Fibroblast of the conjunctiva (primary cell): ENCODE measurements at regions not wholly inside any gene's neighbourhood (a gene's known extent, or its start where the extent isn't known, plus 50 kb on each side); places are given as distances from the start of the nearest gene placed in this dataset.

ENCODE experiments used
- DNase-seq: peaks from one replicate; pipeline ENCODE4 v3.0.0-alpha.2; 2010; ENCODE audit warnings: low read depth

DNA sequence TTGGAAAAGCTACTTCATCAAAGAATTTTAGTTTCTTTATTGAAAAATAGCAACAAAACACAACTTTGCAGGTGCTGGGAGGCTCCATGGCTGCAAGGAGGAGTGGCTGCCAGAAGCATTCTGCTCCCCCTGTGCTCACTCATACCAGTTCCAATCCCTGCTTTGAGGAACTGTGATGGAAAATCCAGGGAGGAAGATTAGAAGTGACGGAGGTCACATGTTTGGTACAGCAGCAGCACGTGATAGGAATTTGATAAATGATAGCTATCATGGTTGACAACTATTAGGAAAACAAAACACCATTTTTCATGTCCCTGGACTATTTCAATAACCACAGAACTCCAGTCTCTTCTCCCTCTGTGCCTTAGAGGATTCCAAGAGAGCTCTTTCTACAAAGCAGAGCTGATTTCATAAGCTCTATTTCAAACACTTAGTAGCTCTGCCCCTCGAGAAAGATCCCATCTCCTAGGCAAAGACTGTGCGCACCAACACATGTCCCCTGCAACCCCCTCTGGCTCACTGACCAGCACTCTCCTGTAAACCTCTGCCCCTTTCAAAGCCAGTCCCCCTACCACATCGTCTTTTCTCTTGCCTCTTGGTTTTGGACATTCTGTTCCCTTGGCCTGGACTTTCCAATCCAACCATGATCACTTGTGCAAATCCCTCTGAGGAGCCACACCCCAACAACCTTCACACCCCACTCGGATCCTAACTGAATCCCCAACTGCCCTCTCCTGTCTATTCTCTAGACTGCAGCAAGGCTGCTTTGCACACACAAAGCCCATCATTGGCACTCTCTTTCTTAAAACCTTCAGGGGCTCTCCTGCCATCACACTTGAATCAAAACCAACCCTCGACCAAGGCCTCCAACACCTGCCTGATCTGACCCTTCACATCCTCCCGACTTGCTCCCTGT is 352.4 kb upstream of the PKDCC start:
- DNase-seq = no peak

DNA sequence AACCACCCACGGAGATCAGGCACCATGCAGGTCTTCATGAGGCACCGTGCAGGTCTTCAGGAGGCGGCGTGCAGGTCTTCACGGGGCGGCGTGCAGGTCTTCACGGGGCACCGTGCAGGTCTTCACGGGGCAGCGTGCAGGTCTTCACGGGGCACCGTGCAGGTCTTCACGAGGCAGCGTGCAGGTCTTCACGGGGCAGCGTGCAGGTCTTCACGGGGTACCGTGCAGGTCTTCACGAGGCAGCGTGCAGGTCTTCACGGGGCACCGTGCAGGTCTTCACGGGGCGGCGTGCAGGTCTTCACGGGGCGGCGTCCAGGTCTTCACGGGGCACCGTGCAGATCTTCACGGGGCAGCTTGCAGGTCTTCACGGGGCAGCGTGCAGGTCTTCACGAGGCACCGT is 350.4 kb upstream of the PKDCC start:
- no peak for DNase-seq

DNA sequence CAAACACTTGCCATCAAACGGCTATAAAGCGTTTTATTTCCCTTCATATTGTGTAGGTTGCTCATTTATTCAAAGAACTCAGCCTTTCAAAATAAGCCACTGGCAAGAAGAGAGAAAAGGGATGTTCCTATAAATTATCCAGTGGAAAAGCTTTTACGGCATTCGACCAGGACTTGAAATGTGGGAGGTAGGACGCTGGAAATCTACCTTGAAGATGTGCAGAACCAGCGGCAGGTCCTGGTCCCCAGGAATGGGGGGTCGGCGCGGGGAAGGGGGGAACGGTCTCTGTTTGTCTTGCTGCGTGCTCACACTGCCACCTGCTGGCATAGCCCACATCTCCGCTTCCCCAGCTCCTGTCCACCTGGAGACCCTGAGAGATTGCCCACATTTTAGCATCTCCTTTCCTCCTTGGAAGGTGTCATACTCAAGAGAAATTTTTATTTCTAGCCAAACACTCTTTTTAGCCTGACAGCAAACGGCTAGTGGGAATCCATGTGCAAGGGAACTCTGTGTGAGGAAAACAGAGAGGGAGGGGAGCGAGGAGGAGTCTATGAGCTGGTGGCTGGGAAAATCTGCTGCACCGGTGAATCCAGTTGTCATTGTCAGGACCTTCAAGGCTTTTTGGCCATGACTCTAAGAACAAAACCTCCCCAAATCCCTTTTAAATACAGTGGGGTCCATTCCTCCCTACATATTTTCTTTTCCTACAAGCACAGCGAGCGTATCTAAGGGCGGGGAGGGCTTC is 349.0 kb upstream of the PKDCC start:
- no peak for DNase-seq

DNA sequence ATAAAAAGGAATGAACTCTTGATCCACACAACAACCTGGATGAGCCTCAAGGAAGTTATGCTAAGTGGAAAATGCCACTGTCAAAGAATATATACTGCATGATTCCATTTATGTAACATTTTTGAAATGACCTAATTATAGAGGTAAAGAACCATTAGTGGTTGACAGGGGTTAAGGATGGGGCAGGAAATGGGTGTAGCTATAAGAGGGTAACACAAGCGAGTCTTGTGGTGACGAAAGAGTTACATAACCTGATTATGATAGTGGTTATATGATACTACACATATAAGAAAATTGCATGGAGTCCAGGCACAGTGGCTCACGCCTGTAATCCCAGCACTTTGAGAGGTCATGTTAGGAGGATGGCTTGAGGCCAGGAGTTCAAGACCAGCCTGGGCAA is 346.6 kb upstream of the PKDCC start:
- DNase-seq = no peak

DNA sequence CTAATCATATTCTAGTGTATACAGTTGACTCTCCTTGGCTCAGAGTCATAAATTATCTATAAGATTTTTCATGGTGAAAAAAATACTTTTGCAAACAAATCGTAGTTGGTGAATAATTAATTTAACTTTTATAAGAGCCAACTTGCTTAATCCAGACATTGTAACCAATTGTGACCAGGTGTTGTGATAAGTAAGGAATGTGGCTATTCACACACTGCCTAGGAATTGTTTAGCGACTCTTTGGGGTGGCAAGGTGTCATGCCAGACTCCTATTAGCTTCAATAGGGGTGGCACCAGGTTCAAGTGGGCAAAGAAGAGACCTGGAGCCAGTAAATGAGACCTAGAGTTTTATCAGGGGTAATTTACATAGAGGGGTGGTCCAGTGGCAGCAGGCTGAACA is 344.7 kb upstream of the PKDCC start:
- no peak for DNase-seq

DNA sequence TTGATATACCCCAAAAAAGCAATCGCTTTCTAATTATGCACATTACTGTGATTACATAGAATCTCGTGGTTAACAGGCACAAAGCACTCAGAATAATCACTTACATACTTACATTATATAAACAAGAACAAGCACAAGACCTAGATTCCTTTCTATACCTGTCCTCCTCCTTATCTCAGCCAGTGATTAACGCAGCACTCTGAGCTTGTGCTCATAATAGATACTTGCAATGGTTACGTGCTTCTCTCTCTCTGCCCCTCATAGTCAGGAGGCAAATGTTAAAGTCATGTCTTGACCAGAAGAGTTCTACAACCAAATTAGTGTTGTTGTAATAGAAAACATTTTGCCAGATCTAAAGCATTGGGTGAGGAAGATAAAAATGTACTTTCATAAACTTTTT is 342.2 kb upstream of the PKDCC start:
- no peak for DNase-seq

DNA sequence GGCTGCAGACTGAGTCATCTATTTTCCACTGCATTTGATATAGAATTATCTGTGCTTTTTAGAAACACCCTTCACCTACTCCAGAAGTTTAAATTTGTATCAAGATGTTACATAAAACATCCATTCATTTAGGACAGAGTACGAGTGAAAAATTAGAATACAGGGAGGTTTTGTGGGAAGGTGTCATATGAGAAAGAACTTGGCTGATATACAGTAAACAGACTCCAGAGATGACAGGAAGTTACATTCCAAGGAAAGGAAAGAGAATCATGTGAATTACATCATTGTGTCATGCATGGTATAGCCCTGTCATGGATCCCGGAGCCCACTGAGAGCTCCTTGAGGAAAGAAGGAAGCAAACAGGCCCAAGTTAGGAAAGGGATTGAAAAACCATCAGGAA is 341.5 kb upstream of the PKDCC start:
- DNase-seq = no peak

DNA sequence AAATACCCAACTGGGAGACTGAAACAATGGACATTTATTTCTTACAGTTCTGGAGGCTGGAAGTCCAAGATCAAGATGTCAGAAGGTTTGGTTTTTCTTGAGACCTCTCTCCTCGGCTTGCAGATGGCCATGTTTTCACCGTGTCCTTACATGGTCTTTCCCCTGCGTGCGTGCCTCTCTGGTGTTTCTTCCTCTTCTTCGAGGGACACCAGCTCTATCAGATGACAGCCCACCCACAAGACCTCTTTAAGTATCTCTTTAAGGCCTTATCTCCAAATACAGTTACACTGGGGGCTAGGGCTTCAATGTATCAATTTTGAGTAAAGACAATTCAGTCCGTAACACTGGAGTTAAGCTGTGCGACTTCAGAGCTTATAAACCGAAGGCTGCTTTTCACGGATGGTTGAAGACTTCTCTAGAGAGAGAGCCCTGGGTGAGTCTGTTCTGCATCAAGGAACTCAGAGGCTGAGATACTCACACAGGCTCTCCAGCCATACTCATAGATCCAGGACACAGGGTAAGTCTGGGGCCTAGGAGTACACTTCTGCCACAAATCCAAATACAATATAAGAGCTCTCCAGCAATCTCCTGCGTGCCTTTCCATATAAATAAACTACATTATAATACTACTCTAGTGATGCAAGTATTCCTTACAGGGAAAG is 339.9 kb upstream of the PKDCC start:
- DNase-seq = no peak

DNA sequence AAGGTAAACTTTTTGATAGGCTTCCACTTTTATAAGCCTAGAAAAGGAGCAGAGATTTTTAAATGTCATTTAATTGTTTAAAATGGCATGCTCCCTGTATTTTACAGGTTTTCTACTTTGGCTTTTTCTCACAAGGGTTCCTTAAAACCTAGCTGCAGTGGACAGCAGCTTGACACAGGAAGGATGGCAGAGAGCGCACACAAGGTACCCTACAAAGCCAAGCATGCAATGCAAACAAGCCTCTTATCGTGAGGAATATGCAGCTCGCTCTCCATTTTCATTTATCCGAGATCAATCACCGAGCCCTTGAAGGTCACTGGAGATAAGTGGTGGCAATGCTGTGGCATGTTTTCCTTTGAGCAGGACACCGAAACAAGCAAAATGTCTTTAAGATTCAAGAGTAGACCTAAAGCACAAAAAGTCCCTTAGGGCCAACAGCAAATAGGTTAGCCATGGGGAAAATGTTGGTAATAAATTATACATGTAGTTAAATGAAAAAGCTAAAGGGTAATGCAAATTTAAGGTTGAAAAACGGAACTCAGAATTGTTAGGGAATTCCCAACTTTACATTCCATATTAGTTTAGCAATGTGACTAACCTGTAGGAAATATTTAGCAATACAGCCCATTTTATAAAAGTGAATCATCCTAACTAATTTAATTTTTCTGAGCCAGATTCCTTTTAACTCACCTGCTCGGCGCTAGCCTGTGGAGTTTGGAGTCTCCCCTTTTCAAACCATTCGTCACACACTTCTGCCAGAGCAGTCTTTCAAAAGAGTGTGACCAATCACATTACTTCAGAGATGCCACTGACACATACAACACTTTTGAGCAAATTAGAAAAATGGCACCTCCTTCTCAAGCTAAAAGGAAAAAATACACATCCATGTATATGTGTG is 337.9 kb upstream of the PKDCC start:
- DNase-seq = no peak

DNA sequence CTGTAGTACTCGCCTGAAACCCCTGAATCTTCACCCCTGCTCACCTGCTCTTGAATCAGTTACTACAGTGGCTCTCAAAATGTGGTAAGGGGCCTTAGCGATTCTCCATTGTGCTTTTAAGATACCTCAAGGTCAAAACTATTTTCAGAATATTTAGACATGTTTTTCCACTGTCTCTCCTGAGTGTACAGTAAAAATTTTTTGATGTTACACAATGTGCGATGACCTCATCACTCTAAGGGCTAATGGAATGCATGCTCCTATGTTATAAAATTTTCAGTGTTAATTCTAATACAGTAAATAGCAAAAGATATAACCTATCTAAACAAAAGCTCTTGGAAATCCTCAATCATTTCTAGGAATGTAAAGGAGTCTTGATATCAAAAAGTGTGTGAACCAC is 336.9 kb upstream of the PKDCC start:
- no peak for DNase-seq

DNA sequence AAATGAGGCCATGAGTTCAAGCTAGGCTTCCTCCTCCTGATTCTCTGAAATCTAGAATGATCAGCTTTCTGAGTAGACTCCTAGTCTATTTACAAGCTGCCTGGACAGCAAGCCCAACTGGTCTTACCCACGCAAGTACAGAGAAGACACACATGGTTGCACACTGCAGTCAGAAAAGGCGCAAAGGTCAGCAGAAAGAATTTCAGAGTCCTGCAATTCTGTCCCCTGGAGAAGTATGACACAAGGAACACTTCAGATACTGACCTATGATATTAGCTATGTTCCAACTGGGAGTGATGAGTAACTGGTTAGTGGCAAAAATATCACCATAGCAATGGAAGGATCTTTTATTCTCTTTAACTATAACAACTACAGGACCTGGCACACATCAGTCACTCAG is 336.1 kb upstream of the PKDCC start:
- no peak for DNase-seq

DNA sequence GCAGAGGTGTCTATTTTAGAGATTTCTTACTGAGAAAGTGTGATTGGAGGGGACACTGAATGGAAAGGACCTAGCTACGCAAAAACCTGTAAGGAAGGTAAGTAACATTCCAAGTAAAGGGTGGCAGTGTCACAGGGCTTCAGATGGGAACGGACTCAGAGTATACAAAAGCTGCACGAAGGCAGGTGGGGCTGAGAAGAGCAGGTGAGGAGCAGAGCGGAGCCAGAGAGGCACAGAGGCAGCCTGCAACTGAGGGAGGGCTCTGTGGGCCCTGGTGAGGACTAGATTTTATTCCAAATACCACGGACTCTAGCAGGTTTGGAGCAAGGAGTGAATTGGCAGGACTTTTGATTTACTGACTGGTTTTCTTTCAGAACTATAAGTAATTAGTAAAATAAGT is 331.3 kb upstream of the PKDCC start:
- DNase-seq = no peak

DNA sequence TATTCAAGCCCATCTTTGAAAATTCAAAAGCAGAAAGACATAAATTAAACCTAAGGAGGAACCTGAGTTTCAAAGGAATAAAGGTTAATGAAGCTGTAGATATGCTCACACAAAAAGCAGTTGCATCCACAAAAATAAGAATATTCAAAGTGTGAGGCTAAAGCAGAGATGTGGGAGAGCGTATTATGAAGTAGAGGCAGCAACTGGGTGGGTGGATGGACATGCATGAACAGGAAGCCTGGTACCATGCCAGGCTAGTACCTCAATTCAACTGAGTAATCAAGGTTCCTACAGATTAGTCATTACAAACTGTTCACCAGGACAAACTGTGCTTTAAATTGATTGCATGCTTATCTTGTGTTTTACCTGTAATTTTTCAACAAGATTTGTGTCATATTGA is 330.0 kb upstream of the PKDCC start:
- DNase-seq = no peak

DNA sequence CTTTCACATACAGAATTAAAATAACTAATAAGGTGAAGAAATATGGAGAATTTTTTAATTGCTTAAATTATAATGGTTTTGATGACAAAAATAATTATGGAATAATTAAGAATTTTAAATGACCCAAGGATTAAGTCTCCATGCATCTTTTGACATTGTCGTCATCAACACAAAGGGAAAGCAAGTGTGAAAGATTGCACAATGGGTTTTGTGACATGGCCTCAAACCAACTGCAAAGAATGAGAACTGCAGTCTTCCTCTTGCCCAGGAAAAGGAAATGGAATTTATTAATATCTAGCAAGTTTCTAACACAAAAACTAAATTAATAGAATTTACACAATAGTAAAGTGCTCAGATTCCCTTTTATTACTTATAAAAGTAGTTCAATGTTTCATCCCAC is 329.1 kb upstream of the PKDCC start:
- DNase-seq = no peak

DNA sequence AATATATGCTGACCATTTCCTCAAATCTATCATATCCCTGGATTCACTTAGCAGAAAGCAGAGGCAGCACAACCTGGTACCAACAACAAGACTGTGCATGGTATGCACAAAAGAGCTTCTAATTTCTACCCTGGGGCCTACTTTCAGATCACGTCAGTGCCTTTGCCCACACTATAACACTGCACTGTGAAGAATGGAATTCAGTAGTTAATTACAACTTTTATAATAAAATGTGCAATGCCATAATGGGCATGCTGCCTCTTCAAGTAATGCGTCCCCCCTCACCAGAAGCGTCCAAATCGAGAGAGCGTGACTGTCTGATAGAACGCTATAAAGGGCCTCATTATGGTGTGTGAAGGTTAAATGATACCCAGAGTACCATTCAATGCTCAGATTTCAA is 328.1 kb upstream of the PKDCC start:
- no peak for DNase-seq

DNA sequence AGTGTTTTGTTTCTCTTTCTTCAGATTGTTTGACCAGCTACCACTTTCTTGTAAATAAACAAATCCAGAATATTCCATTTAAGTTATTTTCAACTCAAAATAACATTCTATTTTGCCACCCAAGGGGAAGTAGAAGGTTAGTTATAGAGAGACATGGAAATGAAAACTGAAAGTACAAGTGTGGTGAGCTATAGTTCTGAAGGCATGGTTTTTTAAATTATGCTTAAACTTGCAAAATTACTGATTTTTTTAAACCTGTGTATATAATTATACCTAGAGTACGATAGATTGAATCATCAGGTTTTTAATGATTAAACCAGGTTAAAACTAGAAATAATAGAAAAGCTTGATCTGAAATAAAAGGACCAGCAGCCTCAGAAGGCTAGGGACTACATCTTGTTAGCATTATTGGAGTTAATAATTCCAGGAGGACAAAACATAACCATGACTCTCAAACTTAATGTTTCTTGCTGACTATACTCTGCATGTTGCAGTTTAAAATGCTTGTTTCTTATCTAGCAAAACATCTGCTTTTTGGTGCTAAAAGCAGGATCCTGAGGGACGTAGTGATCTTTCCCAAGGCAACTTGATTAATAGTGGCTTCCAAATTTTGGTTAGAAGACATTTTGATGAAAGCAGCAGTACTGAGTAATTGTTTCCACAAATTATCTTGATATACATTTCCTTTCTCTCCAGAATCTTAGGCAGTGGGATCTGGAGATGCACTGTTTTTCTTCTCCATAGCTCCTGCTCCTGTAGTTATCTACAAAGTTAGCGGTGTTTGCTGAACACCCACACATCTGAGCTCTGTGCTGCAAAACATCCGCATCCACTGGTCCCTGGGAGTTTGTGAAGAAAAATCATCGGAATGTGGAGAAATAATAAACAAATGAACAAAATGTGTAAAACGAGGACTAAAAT is 327.2 kb upstream of the PKDCC start:
- DNase-seq = no peak

DNA sequence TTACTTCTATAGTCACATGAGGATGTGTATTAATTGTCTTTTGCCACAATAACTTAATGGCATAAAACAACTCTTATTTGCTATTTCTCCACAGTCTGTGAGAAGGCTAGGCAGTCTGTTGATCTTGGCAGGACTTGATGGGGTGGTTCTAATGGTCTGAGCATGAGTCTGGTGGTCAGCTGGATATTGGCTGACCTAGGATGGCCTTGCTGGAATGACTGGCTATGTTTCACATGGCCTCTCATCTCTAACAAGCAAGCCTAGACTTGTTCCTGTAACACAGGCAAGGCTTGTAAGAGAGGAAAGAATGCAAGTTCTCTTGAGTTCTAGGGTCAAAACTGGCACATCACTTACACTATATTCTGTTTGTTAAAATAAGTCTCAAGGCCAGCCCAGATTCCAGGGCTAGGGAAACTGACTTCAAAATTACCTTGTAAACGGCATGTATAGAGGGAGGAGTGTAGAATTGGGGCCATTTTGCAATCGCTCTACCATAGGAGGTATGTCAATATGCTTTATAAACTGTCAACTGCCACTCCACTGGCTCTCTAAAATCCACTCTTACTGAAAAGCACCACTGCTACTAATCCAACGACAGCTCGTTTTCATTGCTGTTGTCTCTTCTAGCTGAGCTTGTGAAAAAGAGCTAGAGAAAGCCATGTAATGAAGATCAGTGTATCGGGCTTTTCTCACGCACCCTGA is 325.0 kb upstream of the PKDCC start:
- peak; percentile 52 for DNase-seq

DNA sequence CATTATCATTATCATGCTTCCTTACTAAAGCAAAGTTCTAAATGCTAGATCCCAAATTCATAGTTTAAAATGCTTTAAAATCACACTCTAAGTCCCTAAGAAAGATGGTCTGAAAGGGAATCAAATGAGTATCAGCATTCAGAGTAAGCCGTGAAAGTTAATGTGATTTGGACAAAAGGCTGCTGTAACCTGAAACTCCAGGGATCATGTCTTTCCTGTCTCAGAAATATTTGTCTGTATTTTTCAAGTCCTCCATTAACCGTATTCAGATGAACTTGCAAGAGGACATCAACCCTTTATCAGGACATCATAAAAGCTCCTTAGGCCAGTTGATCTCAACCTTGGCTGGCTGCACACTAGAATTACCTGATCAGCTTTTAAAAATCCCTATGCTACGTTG is 324.3 kb upstream of the PKDCC start:
- no peak for DNase-seq

DNA sequence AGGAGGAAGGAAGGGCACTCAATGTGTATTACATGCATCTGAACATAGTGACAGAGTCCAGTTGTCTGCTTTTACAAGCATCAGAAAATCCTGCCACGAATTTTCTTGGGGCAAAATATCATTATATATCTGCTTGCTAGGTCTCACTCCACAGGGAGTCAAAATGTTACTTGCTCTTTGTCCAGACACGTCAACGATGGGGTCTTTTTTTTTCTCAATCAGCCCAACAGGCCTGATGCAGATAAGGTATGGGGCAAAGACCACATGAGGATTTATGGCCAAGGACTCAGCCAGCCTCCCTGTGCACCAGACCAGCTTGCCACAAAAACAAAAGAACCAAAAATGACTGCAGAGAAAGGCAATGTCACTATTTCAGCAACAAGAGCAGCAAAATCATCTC is 323.4 kb upstream of the PKDCC start:
- no peak for DNase-seq

DNA sequence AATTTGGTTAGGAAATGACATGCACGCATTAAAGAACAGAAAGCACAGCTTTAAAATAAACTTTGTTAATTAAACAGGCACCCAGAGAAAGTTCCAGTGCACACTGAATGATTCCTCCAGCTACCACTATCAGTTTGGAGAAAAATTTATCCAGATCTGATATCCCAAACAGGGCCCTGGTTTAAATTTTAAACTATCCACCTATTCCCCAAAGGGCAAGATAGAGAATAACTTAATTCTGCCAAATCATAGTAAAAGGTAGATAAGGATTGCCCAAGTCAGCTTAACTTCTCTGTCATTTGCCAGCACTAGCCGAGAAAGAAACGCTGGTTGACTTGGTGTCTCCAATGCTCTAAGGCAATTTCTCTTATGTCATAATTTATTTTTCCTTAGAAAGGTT is 321.9 kb upstream of the PKDCC start:
- DNase-seq = no peak
